Neural cell (in vitro differentiated cells): ENCODE measurements at regions not wholly inside any gene's neighbourhood (a gene's known extent, or its start where the extent isn't known, plus 50 kb on each side); places are given as distances from the start of the nearest gene placed in this dataset.

Experiments used
- H2AFZ ChIP-seq: fragments of 200-600, 300-800 bp; sonication (generic), shearing (Covaris generic); 2 replicates; pipeline ENCODE4 v1.6.0; 2014; ENCODE audit warnings: low read depth, mild to moderate bottlenecking, antibody characterized with exemption, low read length, moderate library complexity
- H3F3A ChIP-seq: fragments of 200-600 bp; shearing (Covaris generic); 2 replicates; pipeline ENCODE4 v1.6.1; 2016; ENCODE audit warnings: mild to moderate bottlenecking, moderate library complexity, mixed read lengths, antibody characterized with exemption, low read length; ENCODE audit not compliant: insufficient read depth, poor library complexity, severe bottlenecking
- H3K27ac ChIP-seq: fragments of 200-600, 300-800 bp; sonication (generic), shearing (Covaris generic); 2 replicates; pipeline ENCODE4 v1.5.1; 2014; ENCODE audit warnings: mild to moderate bottlenecking, low read length, moderate library complexity
- H3K27me3 ChIP-seq: fragments of 300-800, 200-600 bp; sonication (generic), shearing (Covaris generic); 2 replicates; pipeline ENCODE4 v1.6.0; 2014; ENCODE audit warnings: mild to moderate bottlenecking, low read depth, low read length, moderate library complexity; ENCODE audit not compliant: insufficient read depth
- H3K36me3 ChIP-seq: fragments of 300-800, 200-600 bp; sonication (generic), shearing (Covaris generic); 2 replicates; pipeline ENCODE4 v1.5.1; 2014; ENCODE audit warnings: mild to moderate bottlenecking, antibody characterized with exemption, low read length, moderate library complexity; ENCODE audit not compliant: insufficient read depth
- H3K4me2 ChIP-seq: fragments of 300-800, 200-600 bp; sonication (generic), shearing (Covaris generic); 2 replicates; pipeline ENCODE4 v1.6.0; 2014; ENCODE audit warnings: mild to moderate bottlenecking, low read length
- H3K4me3 ChIP-seq: fragments of 300-800, 200-600 bp; sonication (generic), shearing (Covaris generic); 2 replicates; pipeline ENCODE4 v1.5.1; 2014; ENCODE audit warnings: mild to moderate bottlenecking, low read length, moderate library complexity
- H3K79me2 ChIP-seq: fragments of 200-600 bp; shearing (Covaris generic); replicated peaks from 2 replicates; pipeline ENCODE4 v1.6.0; 2014; ENCODE audit warnings: mild to moderate bottlenecking, low read length, moderate library complexity; ENCODE audit not compliant: insufficient read depth
- H3K9ac ChIP-seq: fragments of 300-800, 200-600 bp; sonication (generic), shearing (Covaris generic); 2 replicates; pipeline ENCODE4 v1.6.1; 2016; ENCODE audit warnings: mild to moderate bottlenecking, low read length, mixed read lengths
- H3K9me2 ChIP-seq: fragments of 200-600 bp; shearing (Covaris generic); 2 replicates; pipeline ENCODE4 v1.6.1; 2016; ENCODE audit warnings: mild to moderate bottlenecking, low read length, mixed read lengths; ENCODE audit not compliant: insufficient read depth
- H3K9me3 ChIP-seq: fragments of 200-600, 300-800 bp; sonication (generic), shearing (Covaris generic); 2 replicates; pipeline ENCODE4 v1.6.1; 2016; ENCODE audit warnings: mild to moderate bottlenecking, mixed run types, low read length, moderate library complexity, mixed read lengths
- H4K20me1 ChIP-seq: fragments of 200-600 bp; shearing (Covaris generic); 2 replicates; pipeline ENCODE4 v1.6.1; 2016; ENCODE audit warnings: mild to moderate bottlenecking, mixed run types; ENCODE audit not compliant: insufficient read depth
- CTCF ChIP-seq: fragments of 450-650 bp; IDR thresholded peaks from 2 replicates; pipeline ENCODE4 v1.5.1; 2014; ENCODE audit warnings: antibody characterized with exemption, mild to moderate bottlenecking, moderate library complexity; ENCODE audit not compliant: poor library complexity, severe bottlenecking
- EP300 ChIP-seq: fragments of 450-650 bp; conservative IDR thresholded peaks from 2 replicates; pipeline ENCODE4 v1.6.1; 2014; ENCODE audit warnings: antibody characterized with exemption, mild to moderate bottlenecking, moderate library complexity; ENCODE audit not compliant: poor library complexity, severe bottlenecking
- EZH2 ChIP-seq: fragments of 200-600, 300-800 bp; shearing (Covaris generic), sonication (generic); IDR thresholded peaks from 2 replicates; pipeline ENCODE4 v1.6.1; 2014; ENCODE audit warnings: antibody characterized with exemption, low read length, borderline replicate concordance, mild to moderate bottlenecking; ENCODE audit not compliant: insufficient read depth, poor library complexity, severe bottlenecking
- MXI1 ChIP-seq: fragments of 450-650 bp; conservative IDR thresholded peaks from 2 replicates; pipeline ENCODE4 v1.6.1; 2014; ENCODE audit warnings: antibody characterized with exemption, mild to moderate bottlenecking; ENCODE audit not compliant: poor library complexity, severe bottlenecking
- POLR2AphosphoS5 ChIP-seq: IDR thresholded peaks from 2 replicates; pipeline ENCODE4 v1.6.1; 2012
- RAD21 ChIP-seq: fragments of 450-650 bp; conservative IDR thresholded peaks from 2 replicates; pipeline ENCODE4 v1.6.1; 2014; ENCODE audit warnings: antibody characterized with exemption, mild to moderate bottlenecking, moderate library complexity
- REST ChIP-seq: IDR thresholded peaks from 2 replicates; pipeline ENCODE4 v1.6.1; 2012; ENCODE audit warnings: borderline replicate concordance
- SMC3 ChIP-seq: fragments of 450-650 bp; conservative IDR thresholded peaks from 2 replicates; pipeline ENCODE4 v1.6.1; 2014; ENCODE audit warnings: antibody characterized with exemption, mild to moderate bottlenecking, moderate library complexity; ENCODE audit not compliant: poor library complexity
- TAF1 ChIP-seq: IDR thresholded peaks from 2 replicates; pipeline ENCODE4 v1.6.1; 2012; ENCODE audit warnings: low read depth

GRCh38 chr20:12270863-12271262 is 353.2 kb downstream of the BTBD3 start:
- TF ChIP-seq TAF1 (no peak), RAD21 (no peak), SMC3 (no peak), EZH2 (no peak), REST (no peak), POLR2AphosphoS5 (no peak)
- no peaks in the 10 kb centered on the region for H3F3A ChIP-seq
- H3K9me3 ChIP-seq = no peaks in the 10 kb centered on the region
- no peak overlapping the region for H2AFZ ChIP-seq
- no peaks in the 10 kb centered on the region for H3K36me3 ChIP-seq
- no peak overlapping the region for H3K4me3 ChIP-seq
- no peaks in the 10 kb centered on the region for H4K20me1 ChIP-seq
- no peaks in the 10 kb centered on the region for H3K79me2 ChIP-seq
- H3K9ac ChIP-seq = no peak overlapping the region
- no peaks in the 10 kb centered on the region for H3K27me3 ChIP-seq
- no peak overlapping the region for H3K4me2 ChIP-seq
- no peaks in the 10 kb centered on the region for H3K9me2 ChIP-seq
- no peak overlapping the region for H3K27ac ChIP-seq

GRCh38 chr20:12276011-12276673 is 358.4 kb downstream of the BTBD3 start:
- TF ChIP-seq EP300 = no peak
- TF ChIP-seq MXI1 = no peak
- TF ChIP-seq EZH2 = no peak
- no peak for TF ChIP-seq CTCF
- TF ChIP-seq POLR2AphosphoS5 = no peak
- no peak for TF ChIP-seq RAD21
- no peak for TF ChIP-seq TAF1
- TF ChIP-seq SMC3 = no peak
- no peak for TF ChIP-seq REST
- H3K9ac ChIP-seq = no peak overlapping the region
- H3K79me2 ChIP-seq = no peaks in the 10 kb centered on the region
- H3K9me3 ChIP-seq = no peaks in the 10 kb centered on the region
- H3K27ac ChIP-seq = no peak overlapping the region
- H3K9me2 ChIP-seq = no peaks in the 10 kb centered on the region
- no peak overlapping the region for H3K4me3 ChIP-seq
- no peaks in the 10 kb centered on the region for H3K27me3 ChIP-seq
- no peaks in the 10 kb centered on the region for H4K20me1 ChIP-seq
- H3F3A ChIP-seq = no peaks in the 10 kb centered on the region
- no peaks in the 10 kb centered on the region for H3K36me3 ChIP-seq
- H3K4me2 ChIP-seq = no peak overlapping the region
- no peak overlapping the region for H2AFZ ChIP-seq
